HepG2 (cell line): ENCODE measurements at regions not wholly inside any gene's neighbourhood (a gene's known extent, or its start where the extent isn't known, plus 50 kb on each side); places are given as distances from the start of the nearest gene placed in this dataset.

Experiments used
- MYC ChIP-seq: sonication (generic); formaldehyde crosslinking; IDR thresholded peaks from 2 replicates; pipeline ENCODE4 v1.9.0; 2021; ENCODE audit warnings: missing genetic modification reagents, borderline replicate concordance
- ZNF138 ChIP-seq: sonication (generic); formaldehyde crosslinking; IDR thresholded peaks from 2 replicates; pipeline ENCODE4 v1.5.0; 2020; ENCODE audit warnings: mild to moderate bottlenecking, low read depth, missing genetic modification reagents
- TF ChIP-seq, protein P1 (sequence below): sonication (generic); formaldehyde crosslinking; IDR thresholded peaks from 2 replicates; pipeline ENCODE4 v1.5.1; 2020; ENCODE audit warnings: missing genetic modification reagents, mild to moderate bottlenecking, borderline replicate concordance

DNA sequence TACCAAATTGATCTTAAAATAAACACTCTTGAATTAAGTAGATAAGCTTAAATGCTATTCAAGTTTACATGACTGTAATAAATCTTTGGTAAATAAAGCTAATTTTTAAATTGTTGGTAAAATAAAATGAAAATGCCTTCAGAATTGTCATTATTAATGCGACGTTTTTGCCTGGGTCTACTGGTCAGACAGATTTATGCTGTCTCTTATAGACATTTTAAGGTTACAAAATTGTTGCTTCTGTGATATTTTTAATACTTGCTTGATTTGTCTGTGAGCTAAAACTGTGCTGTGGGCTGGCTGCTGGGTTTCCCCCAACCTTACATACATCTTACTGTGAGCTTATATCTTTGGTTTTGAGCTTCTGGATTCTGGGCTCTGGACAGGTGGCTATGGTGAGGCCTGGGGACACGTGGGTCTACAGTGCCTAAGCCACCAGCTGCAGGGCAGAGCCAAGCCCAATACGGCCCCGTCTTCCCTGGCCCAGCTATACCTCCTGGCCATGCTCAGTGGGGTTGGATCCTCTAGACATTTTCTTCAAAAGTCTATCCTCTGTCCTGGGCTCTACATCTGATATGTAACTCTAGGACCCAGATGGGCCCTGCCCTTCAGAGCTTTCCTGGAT lies 81.4 kb downstream of the ETS2 start:
- TF ChIP-seq ZNF138 (no peak), MYC (CRISPR knock-in tag) (no peak)
- TF ChIP-seq, protein P1, sequence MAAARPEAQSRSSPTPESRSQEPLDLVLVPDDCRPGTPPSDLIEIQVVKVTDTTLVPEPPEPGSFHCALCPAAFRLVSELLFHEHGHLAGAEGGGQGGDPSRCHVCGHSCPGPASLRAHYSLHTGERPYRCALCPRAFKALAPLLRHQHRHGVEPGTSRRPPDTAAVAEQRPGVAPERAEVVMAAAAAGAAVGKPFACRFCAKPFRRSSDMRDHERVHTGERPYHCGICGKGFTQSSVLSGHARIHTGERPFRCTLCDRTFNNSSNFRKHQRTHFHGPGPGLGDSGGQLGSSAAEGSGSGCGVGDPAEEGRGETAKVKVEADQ (CRISPR knock-in tag) = no peak
